Peyer's patch (tissue), 4 donors: ENCODE measurements at regions not wholly inside any gene's neighbourhood (a gene's known extent, or its start where the extent isn't known, plus 50 kb on each side); places are given as distances from the start of the nearest gene placed in this dataset.

Experiments
- CTCF ChIP-seq, 6 experiments: fragments of 450-650 bp in 4 of 6; fragments of 200-600 bp in 2 of 6; sonication (generic) in 1 of 6; IDR thresholded peaks; one replicate each; pipeline ENCODE4 v1.5.1; 2017 to 2019; ENCODE audit warnings: antibody characterized with exemption in 6 of 6, mild to moderate bottlenecking in 3 of 6, moderate library complexity in 1 of 6
- POLR2A ChIP-seq, 2 donors: fragments of 450-650 bp; IDR thresholded peaks; one replicate each; pipeline ENCODE4 v1.5.1; 2017; ENCODE audit warnings: antibody characterized with exemption in 2 of 2, mild to moderate bottlenecking in 2 of 2, moderate library complexity in 2 of 2

GRCh38 chr7:108836256-108836655 is 266.6 kb downstream of the DNAJB9 start:
- TF ChIP-seq CTCF (IDR thresholded peaks at IDR 0.05) (no peak), POLR2A (IDR thresholded peaks at IDR 0.05) (no peak)
